ENCODE measurements at regions not wholly inside any gene's neighbourhood (a gene's known extent, or its start where the extent isn't known, plus 50 kb on each side); places are given as distances from the start of the nearest gene placed in this dataset.

GRCh38 chr10:10165415-10165814 is 852.3 kb upstream of the CELF2 start:
- TF ChIP-seq POU6F1 (CRISPR knock-in tag; IDR thresholded peaks at IDR 0.05; ENCODE audit: borderline replicate concordance, low read depth) = no peak
- no peak for TF ChIP-seq ESRRG (CRISPR knock-in tag; IDR thresholded peaks at IDR 0.05)
- no peak for TF ChIP-seq CREB5 (CRISPR knock-in tag; IDR thresholded peaks at IDR 0.05; ENCODE audit: low read depth)
- TF ChIP-seq ZNF565 (CRISPR knock-in tag; conservative IDR thresholded peaks at IDR 0.05; ENCODE audit: low read depth) = no peak
- no peak for TF ChIP-seq CSRNP3 (CRISPR knock-in tag; IDR thresholded peaks at IDR 0.05)
- no peak for TF ChIP-seq ZNF70 (CRISPR knock-in tag; IDR thresholded peaks at IDR 0.05)
- no peak for TF ChIP-seq SNAI2 (CRISPR knock-in tag; IDR thresholded peaks at IDR 0.05)
- TF ChIP-seq CSDC2 (CRISPR knock-in tag; IDR thresholded peaks at IDR 0.05) = no peak
- TF ChIP-seq OSR1 (CRISPR knock-in tag; IDR thresholded peaks at IDR 0.05) = no peak
- TF ChIP-seq ZFP3 (CRISPR knock-in tag; IDR thresholded peaks at IDR 0.05) = no peak
- no peak for TF ChIP-seq PPARA (CRISPR knock-in tag; IDR thresholded peaks at IDR 0.05; ENCODE audit: borderline replicate concordance)
- no peak for TF ChIP-seq TCF4 (CRISPR knock-in tag; IDR thresholded peaks at IDR 0.05; ENCODE audit: borderline replicate concordance)
- no peak for TF ChIP-seq RARB (CRISPR knock-in tag; IDR thresholded peaks at IDR 0.05)
- no peak for TF ChIP-seq BACH2 (CRISPR knock-in tag; IDR thresholded peaks at IDR 0.05; ENCODE audit: borderline replicate concordance)
- no peak for TF ChIP-seq ZFP30 (CRISPR knock-in tag; IDR thresholded peaks at IDR 0.05)
- no peak for TF ChIP-seq TOX (CRISPR knock-in tag; IDR thresholded peaks at IDR 0.05; ENCODE audit: borderline replicate concordance)
- TF ChIP-seq PATZ1 (CRISPR knock-in tag; IDR thresholded peaks at IDR 0.05; ENCODE audit: borderline replicate concordance) = no peak
- no peak for TF ChIP-seq ZNF8 (CRISPR knock-in tag; IDR thresholded peaks at IDR 0.05)
- no peak for TF ChIP-seq TSHZ2 (CRISPR knock-in tag; IDR thresholded peaks at IDR 0.05)
- no peak for TF ChIP-seq ZC3H10 (CRISPR knock-in tag; IDR thresholded peaks at IDR 0.05)
- no peak for ATAC-seq

GRCh38 chr10:10178476-10178875 is 839.2 kb upstream of the CELF2 start:
- ATAC-seq = no peak
- no peak for TF ChIP-seq ZC3H10 (CRISPR knock-in tag; IDR thresholded peaks at IDR 0.05)
- TF ChIP-seq ARNTL (CRISPR knock-in tag; IDR thresholded peaks at IDR 0.05; ENCODE audit: borderline replicate concordance, low read depth) = no peak
- TF ChIP-seq ESRRG (CRISPR knock-in tag; IDR thresholded peaks at IDR 0.05) = no peak
- TF ChIP-seq ZFP30 (CRISPR knock-in tag; IDR thresholded peaks at IDR 0.05) = no peak
- no peak for TF ChIP-seq ZNF70 (CRISPR knock-in tag; IDR thresholded peaks at IDR 0.05)
- no peak for TF ChIP-seq TCF4 (CRISPR knock-in tag; IDR thresholded peaks at IDR 0.05; ENCODE audit: borderline replicate concordance)
- no peak for TF ChIP-seq ZNF565 (CRISPR knock-in tag; conservative IDR thresholded peaks at IDR 0.05; ENCODE audit: low read depth)
- TF ChIP-seq TOX (CRISPR knock-in tag; IDR thresholded peaks at IDR 0.05; ENCODE audit: borderline replicate concordance) = no peak
- no peak for TF ChIP-seq ZNF8 (CRISPR knock-in tag; IDR thresholded peaks at IDR 0.05)

- no peak for ATAC-seq
- TF ChIP-seq SNAI2 (CRISPR knock-in tag; IDR thresholded peaks at IDR 0.05) = no peak
- no peak for TF ChIP-seq TCF4 (CRISPR knock-in tag; IDR thresholded peaks at IDR 0.05; ENCODE audit: borderline replicate concordance)
- TF ChIP-seq ZFP30 (CRISPR knock-in tag; IDR thresholded peaks at IDR 0.05) = no peak
- no peak for TF ChIP-seq ZNF8 (CRISPR knock-in tag; IDR thresholded peaks at IDR 0.05)
- TF ChIP-seq GLIS3 (CRISPR knock-in tag; IDR thresholded peaks at IDR 0.05) = no peak
- TF ChIP-seq ZNF70 (CRISPR knock-in tag; IDR thresholded peaks at IDR 0.05) = no peak
- TF ChIP-seq ESRRG (CRISPR knock-in tag; IDR thresholded peaks at IDR 0.05) = no peak
- TF ChIP-seq BACH2 (CRISPR knock-in tag; IDR thresholded peaks at IDR 0.05; ENCODE audit: borderline replicate concordance) = no peak
- no peak for TF ChIP-seq ZFP3 (CRISPR knock-in tag; IDR thresholded peaks at IDR 0.05)
These were observed 823.8 kb upstream of the CELF2 start for GRCh38 chr10:10193848-10194247.
